CD4-positive, alpha-beta T cell treated with Interleukin-6 at 100 ng/mL for 8 hours (primary cell): ENCODE measurements at regions not wholly inside any gene's neighbourhood (a gene's known extent, or its start where the extent isn't known, plus 50 kb on each side); places are given as distances from the start of the nearest gene placed in this dataset.

Experiments used
- DNase-seq: peaks from one replicate; pipeline ENCODE4 v3.0.0-alpha.2; 2020; ENCODE audit warnings: mixed read lengths, low spot score

DNA sequence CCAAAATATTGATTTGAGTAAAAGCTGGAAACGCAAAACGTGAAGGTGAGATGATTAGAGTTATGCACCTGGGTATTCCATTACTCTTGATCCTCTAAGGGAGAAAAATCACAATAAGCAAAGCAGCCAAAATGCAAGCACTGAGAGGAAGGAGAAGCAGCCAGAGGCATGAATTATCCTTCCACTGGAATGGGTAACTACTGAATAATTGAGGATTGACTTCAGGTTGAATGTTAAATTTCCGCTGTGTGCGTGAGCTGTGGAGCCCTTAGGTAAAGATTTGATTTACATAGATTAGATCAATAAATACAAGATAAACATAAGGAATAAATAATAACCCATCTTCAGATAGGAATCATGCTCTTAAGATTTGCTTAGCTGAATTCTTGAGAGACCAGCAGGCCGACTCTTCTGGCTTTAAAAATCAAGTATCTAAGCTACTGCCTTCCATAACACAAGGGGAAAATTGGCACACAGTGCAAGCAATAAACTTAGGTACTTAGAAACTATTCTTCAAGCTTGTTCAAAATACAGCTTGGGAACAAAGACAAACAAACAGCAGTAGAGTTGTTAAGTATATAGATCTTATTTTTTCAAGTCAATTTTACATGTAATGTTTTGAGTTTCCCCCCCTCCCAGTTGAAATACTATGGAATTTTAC lies 1459.5 kb downstream of the ZPLD1 start:
- no peak for DNase-seq

DNA sequence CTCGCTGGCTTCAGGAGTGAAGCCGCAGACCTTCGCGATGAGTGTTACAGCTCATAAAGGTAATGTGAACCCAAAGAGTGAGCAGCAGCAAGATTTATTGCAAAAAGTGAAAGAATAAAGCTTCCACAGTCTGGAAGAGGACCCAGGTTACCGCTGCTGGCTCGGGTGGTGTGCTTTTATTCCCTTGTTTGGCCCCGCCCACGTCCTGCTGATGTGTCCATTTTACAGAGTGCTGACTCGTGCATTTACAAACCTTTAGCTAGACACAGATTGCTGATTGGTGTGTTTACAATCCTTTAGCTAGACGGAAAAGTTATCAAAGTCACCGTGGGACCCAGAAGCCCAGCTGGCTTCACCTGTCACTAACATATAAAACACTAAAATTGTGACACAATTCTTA lies 1464.5 kb downstream of the ZPLD1 start:
- DNase-seq, result no peak

- DNase-seq, result no peak
Observed at GRCh38 chr3:103904991-103905390, 1461.7 kb upstream of the ALCAM start.

GRCh38 chr3:103906304-103906703 lies 1460.4 kb upstream of the ALCAM start:
- no peak for DNase-seq

DNA sequence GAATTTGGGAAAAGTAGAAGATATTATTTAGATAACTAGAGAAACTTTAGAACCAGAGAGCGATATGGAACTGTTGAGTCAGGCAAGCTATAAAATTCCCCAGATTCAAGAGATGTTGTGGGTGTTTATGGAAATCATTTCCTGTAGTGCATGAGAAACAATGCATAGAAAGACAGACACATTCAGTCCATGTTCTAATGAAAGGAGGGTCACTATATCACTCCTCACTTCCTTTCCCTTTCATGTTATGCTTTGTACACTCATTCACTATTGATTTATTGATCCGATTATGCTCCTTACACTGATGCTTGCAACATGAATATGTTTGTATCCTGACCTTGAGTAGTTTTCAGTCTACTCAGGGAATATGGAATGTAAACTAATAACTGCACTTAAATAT lies 1459.9 kb upstream of the ALCAM start:
- no peak for DNase-seq

DNA sequence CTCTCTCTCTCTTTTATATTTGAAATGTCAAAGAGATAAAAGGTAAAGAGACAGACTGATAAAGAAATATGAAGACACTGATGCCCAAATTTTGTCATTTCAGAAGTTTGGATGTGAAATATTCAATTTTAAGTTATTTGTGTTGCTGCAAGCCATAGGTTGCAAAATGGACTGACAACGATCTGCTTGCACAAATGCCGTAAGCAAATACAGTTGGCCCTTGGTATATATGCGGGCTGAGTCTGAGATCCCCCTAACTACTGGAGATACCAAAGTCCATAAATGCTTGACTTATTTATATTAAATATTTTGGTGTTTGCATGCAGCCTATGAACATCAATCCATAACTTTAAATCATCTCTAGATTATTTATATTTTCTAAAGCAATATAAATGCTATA lies 1459.1 kb upstream of the ALCAM start:
- DNase-seq, result no peak

DNA sequence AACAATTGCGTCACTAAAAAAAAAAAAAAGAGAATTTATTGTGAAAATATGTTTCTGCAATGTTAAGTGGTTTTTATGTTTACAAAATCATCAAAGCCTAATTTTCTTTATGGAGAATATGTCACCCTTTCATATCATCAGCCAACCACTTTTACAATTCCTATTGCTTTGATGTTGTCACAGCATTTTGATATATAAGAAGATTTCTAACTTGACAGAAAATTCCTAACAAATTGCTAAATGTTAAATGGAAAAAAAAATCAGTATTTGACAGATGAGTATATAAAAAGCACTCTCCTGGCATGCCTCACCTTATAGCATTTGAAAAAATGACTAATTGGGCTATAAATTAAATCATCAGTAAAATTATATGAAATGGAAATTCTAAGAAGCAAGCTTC lies 1457.3 kb upstream of the ALCAM start:
- DNase-seq, result no peak

- no peak for DNase-seq
Observed at GRCh38 chr3:103918336-103918735, 1448.4 kb upstream of the ALCAM start.

DNA sequence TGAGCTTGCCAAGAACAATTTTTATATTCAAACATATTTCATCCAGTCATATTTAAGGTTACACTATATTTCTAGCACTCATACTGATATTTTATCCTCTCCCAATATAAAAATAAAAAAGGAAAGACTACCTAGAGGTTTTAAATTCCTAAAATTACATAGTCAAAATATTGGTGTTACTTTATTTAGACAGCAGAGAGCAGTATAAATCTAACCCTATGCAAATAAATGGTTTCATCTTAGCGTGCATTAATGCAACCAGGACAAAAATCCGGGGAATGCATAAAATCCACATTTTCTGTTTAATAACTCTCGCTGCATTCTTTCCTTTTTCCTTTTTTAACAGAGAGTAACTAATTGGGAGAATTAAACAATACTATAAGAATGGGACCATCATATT lies 1447.4 kb upstream of the ALCAM start:
- no peak for DNase-seq

DNA sequence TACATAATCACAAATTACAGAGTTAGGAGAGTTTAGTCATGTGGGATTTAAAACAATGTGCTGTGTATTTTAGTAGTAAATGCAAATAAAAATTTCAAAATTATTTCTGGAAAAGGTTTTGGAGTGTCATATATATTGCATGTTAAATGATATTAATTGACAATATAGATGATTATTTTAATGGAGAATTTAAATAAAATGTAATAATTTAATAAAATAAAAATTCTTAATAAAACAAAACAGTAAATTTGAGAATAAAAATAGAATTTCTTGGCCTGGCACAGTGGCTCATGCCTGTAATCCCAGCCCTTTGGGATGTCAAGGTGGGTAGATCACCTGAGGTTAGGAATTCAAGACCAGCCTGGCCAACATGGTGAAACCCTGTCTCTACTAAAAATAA lies 1442.8 kb upstream of the ALCAM start:
- DNase-seq, result no peak

GRCh38 chr3:103924544-103924943 lies 1442.2 kb upstream of the ALCAM start:
- DNase-seq, result no peak

DNA sequence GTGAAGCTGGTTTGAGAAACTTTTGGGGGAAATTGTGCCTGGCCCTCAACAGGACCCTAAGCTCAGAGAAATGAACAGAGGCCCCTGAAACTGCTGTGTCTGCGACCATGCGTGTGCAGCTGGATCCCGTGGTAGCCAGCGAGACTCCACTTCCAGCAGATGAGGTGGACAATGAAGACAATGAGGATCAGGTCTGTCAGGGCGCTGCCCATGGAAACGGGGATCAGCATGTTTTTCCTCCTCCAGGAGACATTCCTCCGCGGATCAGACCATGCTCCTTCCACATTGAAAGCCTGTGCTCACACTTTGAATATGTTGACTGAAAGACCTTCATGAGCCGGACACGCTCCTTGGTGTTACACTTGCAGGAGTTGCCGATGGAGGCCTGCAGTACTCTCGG lies 1439.8 kb upstream of the ALCAM start:
- no peak for DNase-seq

GRCh38 chr3:103927896-103928295 lies 1438.8 kb upstream of the ALCAM start:
- DNase-seq, result no peak

DNA sequence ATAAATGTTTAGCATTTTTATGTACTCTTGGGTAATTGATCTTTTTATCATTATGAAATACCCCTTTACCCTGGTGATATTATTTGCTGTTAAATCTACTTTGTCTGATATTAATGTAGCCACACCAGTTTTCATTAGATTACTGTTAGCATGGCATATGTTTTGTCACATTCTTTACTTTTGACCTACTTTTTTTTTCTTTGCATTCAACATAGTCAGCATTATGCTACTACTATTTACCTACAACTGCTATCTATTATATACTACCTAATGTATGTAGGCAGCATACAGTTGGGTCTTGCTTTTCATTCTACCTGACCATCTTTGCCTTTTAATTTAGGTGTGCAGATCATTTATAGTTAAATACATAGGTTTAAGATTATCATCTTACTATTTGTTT lies 1429.6 kb upstream of the ALCAM start:
- DNase-seq, result no peak

- no peak for DNase-seq
Observed at GRCh38 chr3:103947062-103947461, 1419.6 kb upstream of the ALCAM start.

GRCh38 chr3:103949693-103950092 lies 1417.0 kb upstream of the ALCAM start:
- no peak for DNase-seq

DNA sequence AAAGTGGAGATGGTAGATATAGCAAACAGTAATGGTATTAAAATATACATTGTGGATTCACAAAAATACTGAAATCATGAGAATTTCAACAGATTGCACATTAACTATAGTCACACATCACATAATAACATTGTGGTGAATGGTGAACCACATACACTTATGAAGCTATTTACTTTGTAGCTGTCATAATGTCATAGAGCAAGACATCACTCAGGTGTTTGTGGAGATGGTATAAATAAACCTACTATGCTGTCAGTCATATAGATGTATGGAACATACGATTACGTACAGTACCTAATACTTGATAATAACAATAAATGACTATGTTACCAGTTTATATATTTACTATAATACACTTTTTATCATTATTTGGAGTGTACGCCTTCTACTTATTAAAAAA lies 1416.0 kb upstream of the ALCAM start:
- no peak for DNase-seq

DNA sequence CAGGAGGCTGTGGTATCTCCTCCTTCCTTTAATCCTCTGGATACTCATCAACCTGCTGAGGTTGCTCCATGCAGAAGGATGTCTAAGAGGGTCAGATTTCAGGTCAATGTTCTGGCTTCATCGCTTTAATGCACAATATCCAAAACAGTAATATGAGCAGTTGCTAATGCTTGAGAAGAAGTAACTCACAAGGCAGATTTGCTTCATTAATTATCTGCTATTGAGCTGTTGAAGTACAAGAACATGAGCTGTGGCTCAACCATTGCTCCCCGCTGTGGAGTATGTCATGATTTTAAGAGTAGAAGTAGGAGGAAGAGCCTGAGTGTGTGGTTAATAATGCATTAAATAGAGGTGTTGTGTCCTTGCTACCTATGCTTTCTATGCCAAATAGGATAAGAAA lies 1412.9 kb upstream of the ALCAM start:
- DNase-seq, result no peak

DNA sequence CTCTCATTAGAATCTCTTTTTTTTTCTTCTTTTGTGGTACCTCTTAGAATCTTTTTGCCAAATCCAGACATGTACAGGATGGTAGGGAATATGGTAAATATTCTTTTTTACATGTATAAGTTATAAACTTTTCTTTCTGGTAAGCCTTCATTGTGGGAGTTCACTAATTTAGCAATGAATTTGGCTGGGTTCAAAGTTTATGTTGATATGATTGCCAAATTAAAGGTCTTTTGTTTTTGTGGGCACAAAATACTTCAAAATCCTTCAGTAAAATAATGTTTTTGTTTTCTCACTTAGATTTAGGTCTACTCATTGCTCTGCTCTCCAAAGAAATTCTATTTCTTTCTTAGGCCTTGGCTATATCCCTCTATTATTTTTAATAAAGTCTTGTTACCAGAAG lies 1405.9 kb upstream of the ALCAM start:
- DNase-seq, result no peak

DNA sequence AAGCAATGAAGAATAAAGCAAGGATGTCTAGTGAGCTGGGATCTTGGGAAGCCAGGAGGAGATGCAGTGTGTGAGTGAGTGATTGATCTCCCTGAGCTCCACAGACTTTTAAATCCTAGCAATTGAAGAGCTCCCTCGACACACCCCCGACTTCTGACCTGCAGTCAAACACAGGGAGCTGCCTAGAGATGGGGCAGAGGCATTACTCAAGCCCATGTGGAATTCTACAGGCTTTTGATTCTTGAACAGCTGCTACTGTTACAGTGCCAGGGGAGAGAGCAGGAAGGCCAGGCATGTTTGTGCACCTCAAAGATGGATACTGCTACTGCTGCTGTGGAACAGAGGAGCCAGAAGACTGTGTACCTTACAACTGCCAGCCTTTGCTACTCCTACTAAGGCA lies 1403.1 kb upstream of the ALCAM start:
- DNase-seq, result no peak

DNA sequence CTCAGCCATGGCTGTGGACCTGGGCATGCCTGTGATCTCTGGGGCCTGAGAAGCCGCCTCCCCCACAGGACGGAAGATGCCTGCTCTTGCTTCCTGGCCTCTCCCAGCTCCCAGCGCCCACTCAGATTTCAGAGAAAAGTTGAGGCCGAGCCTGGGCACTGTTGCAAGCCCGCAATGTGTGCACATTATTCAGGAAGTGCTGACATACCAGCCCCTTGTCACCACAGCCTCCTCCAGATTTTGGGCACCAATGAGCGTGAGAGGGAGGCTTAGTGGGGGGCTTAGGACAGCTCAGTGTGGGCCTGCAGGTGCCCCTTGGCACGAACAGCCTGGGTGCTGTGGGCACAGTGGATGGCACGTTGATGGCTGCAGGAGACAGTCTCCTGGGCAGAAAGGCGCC lies 1400.9 kb upstream of the ALCAM start:
- DNase-seq, result no peak

GRCh38 chr3:103966749-103967148 lies 1400.0 kb upstream of the ALCAM start:
- DNase-seq, result no peak

- no peak for DNase-seq
Observed at GRCh38 chr3:103968131-103968530, 1398.6 kb upstream of the ALCAM start.

DNA sequence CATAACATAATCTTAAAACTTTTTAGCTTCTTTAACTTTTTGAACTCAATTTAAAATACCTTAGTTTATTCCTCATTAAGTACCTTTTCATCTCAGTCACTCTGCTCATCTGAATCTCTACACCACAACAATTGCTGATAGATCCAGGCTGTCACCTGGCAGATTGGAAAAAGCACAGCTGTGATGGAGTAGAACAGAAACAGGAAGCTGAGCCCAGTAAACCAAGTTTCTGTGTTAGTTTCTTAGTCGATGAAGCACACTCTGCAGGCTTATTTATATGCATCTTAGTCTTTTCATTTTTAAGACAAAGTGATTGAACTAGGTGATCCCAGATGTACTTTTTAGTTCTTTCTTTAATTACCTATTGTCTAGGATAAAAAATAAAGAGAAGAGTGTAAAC lies 1398.0 kb upstream of the ALCAM start:
- DNase-seq, result no peak

GRCh38 chr3:103976931-103977339 lies 1389.8 kb upstream of the ALCAM start:
- DNase-seq, result no peak
